ENCODE measurements at regions not wholly inside any gene's neighbourhood (a gene's known extent, or its start where the extent isn't known, plus 50 kb on each side); places are given as distances from the start of the nearest gene placed in this dataset.

DNA sequence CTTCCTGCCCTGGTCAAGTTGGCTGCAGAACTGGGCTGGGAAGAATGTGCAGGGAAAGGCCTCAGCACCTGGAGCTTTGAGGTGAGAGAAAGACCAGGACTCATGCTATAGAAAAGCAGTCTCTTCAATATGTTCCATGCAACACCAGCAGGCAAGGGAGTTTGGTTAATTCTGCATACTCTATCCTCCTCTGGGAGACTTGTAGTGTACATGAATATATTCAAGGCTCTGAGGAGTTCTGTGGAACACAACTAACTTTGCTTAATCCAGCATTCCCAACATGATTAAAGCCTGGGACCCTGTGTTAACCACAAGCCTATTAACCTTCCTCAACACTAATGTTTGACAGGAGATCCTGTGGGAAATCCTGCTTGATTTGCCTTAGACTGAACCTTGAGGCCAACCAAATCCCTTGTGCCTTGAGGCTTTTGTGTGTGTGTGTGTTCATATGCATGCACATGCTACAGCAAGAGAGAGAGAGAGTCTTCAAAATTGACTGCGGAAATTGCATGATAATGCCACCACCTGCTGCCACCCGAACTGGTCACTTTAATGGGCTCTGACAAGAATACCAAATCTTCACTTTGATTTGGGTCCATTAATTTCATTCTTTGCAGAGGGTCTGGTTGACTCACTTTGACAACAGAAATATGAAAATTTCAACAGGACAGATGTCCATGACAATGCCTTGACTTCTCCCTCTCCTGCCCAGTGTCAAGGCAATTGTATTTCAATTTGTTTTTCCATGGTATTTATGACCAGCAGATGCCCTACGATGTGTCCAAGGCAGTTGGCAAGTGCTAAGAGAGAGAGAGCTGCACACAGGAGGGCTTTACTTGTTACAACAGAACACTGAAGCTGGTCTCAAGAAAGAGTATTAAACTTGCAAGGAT is 238.2 kb upstream of the ZBED5 start:
- Histone ChIP-seq H3K36me3 (ENCODE audit: control insufficient read depth in 4 of 4, insufficient read depth in 4 of 4, low read length in 3 of 4) (no peaks in the 10 kb centered on the region), H3K27me3 (replicated peaks in 2 of 5; ENCODE audit: control insufficient read depth in 4 of 5, insufficient read depth in 5 of 5, low read length in 4 of 5) (peaks cover 0 to 6% (median 0%) of the 10 kb centered on the region in 5 experiments), H3K4me1 (ENCODE audit: control extremely low read depth in 1 of 4, control insufficient read depth in 4 of 4, insufficient read depth in 4 of 4, low read length in 3 of 4) (no peaks in the 10 kb centered on the region), H3K9me3 (ENCODE audit: control extremely low read depth in 1 of 5, control insufficient read depth in 4 of 5, insufficient read depth in 2 of 5, low read depth in 1 of 5, low read length in 4 of 5) (peaks cover 0 to 9% (median 7%) of the 10 kb centered on the region in 5 experiments), H3K27ac (ENCODE audit: insufficient read depth in 1 of 2, low read depth in 1 of 2, low read length in 2 of 2, poor library complexity in 1 of 2, severe bottlenecking in 2 of 2) (no peak overlapping the region), H3K4me3 (ENCODE audit: control insufficient read depth in 1 of 7, extremely low read depth in 1 of 7, insufficient read depth in 4 of 7, low read depth in 2 of 7, low read length in 6 of 7) (no peak overlapping the region)
- no peak for DNase-seq
- CTCF ChIA-PET = no interaction called here
- POLR2A ChIA-PET = no interaction called here
- 90% methylated on average over 2 of the region's 3 CpGs for WGBS (ENCODE audit: insufficient coverage)

- H3K36me3 ChIP-seq (ENCODE audit: control insufficient read depth in 4 of 4, insufficient read depth in 4 of 4, low read length in 3 of 4) = no peaks in the 10 kb centered on the region
- WGBS (ENCODE audit: insufficient coverage) = no CpG with 5 or more reads among the region's 1 CpG
- H3K27ac ChIP-seq (ENCODE audit: insufficient read depth in 1 of 2, low read depth in 1 of 2, low read length in 2 of 2, poor library complexity in 1 of 2, severe bottlenecking in 2 of 2) = no peak overlapping the region
- no peak for DNase-seq
- H3K9me3 ChIP-seq (ENCODE audit: control extremely low read depth in 1 of 5, control insufficient read depth in 4 of 5, insufficient read depth in 2 of 5, low read depth in 1 of 5, low read length in 4 of 5) = peaks cover 0 to 17% (median 7%) of the 10 kb centered on the region in 5 experiments
- H3K4me1 ChIP-seq (ENCODE audit: control extremely low read depth in 1 of 4, control insufficient read depth in 4 of 4, insufficient read depth in 4 of 4, low read length in 3 of 4) = no peaks in the 10 kb centered on the region
- no peak overlapping the region for H3K4me3 ChIP-seq (ENCODE audit: control insufficient read depth in 1 of 7, extremely low read depth in 1 of 7, insufficient read depth in 4 of 7, low read depth in 2 of 7, low read length in 6 of 7)
- peaks cover 0 to 3% (median 0%) of the 10 kb centered on the region in 5 experiments for H3K27me3 ChIP-seq (replicated peaks in 2 of 5; ENCODE audit: control insufficient read depth in 4 of 5, insufficient read depth in 5 of 5, low read length in 4 of 5)
- ChIA-PET POLR2A (no interaction called here), CTCF (no interaction called here)
Observed at GRCh38 chr11:11090495-11090894, 232.6 kb upstream of the ZBED5 start.

- WGBS (ENCODE audit: insufficient coverage) = 100% methylated on average over 4 of the region's 4 CpGs
- DNase-seq = no peak
- Histone ChIP-seq H3K27me3 (replicated peaks in 2 of 5; ENCODE audit: control insufficient read depth in 4 of 5, insufficient read depth in 5 of 5, low read length in 4 of 5) (peaks cover 0 to 3% (median 0%) of the 10 kb centered on the region in 5 experiments), H3K4me1 (ENCODE audit: control extremely low read depth in 1 of 4, control insufficient read depth in 4 of 4, insufficient read depth in 4 of 4, low read length in 3 of 4) (no peaks in the 10 kb centered on the region), H3K9me3 (ENCODE audit: control extremely low read depth in 1 of 5, control insufficient read depth in 4 of 5, insufficient read depth in 2 of 5, low read depth in 1 of 5, low read length in 4 of 5) (peaks cover 0 to 17% (median 7%) of the 10 kb centered on the region in 5 experiments), H3K27ac (ENCODE audit: insufficient read depth in 1 of 2, low read depth in 1 of 2, low read length in 2 of 2, poor library complexity in 1 of 2, severe bottlenecking in 2 of 2) (no peak overlapping the region), H3K4me3 (ENCODE audit: control insufficient read depth in 1 of 7, extremely low read depth in 1 of 7, insufficient read depth in 4 of 7, low read depth in 2 of 7, low read length in 6 of 7) (no peak overlapping the region), H3K36me3 (ENCODE audit: control insufficient read depth in 4 of 4, insufficient read depth in 4 of 4, low read length in 3 of 4) (no peaks in the 10 kb centered on the region)
- ChIA-PET POLR2A (no interaction called here), CTCF (no interaction called here)
Observed at GRCh38 chr11:11089805-11090204, 232.0 kb upstream of the ZBED5 start.

DNA sequence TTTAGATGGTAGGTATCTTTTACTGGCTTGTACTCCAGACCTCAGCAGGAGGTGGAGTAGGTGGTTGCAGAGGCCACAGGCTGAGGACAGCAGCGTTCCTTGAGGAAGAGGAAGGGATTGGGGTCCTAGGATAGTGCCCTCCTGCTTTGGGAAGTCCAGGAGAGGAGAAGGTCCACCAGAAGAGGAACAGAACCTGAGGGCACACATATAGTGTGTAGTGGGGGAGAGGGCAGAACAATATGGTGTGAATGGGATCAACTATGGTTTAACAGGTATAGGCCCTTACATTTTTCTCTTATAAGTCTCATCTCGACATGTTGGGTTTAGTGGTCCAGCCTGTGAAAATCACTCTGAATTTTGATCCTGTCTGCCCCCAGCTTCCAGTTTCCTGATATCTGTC is 229.1 kb upstream of the ZBED5 start:
- 100% methylated on average over 2 of the region's 2 CpGs for WGBS (ENCODE audit: insufficient coverage)
- H3K4me1 ChIP-seq (ENCODE audit: control extremely low read depth in 1 of 4, control insufficient read depth in 4 of 4, insufficient read depth in 4 of 4, low read length in 3 of 4) = no peaks in the 10 kb centered on the region
- peaks cover 0 to 9% (median 4%) of the 10 kb centered on the region in 5 experiments for H3K27me3 ChIP-seq (replicated peaks in 2 of 5; ENCODE audit: control insufficient read depth in 4 of 5, insufficient read depth in 5 of 5, low read length in 4 of 5)
- ChIA-PET CTCF (interaction anchor here (0.9 to 1.7 kb wide), 3 partner anchors 9 to 71 kb away, joined by 3 to 4 read pairs (median 3); no protein-coding TSS in a partner anchor), POLR2A (no interaction called here)
- DNase-seq = no peak
- no peak overlapping the region for H3K4me3 ChIP-seq (ENCODE audit: control insufficient read depth in 1 of 7, extremely low read depth in 1 of 7, insufficient read depth in 4 of 7, low read depth in 2 of 7, low read length in 6 of 7)
- H3K36me3 ChIP-seq (ENCODE audit: control insufficient read depth in 4 of 4, insufficient read depth in 4 of 4, low read length in 3 of 4) = no peaks in the 10 kb centered on the region
- H3K9me3 ChIP-seq (ENCODE audit: control extremely low read depth in 1 of 5, control insufficient read depth in 4 of 5, insufficient read depth in 2 of 5, low read depth in 1 of 5, low read length in 4 of 5) = peaks cover 0 to 16% (median 7%) of the 10 kb centered on the region in 5 experiments
- no peak overlapping the region for H3K27ac ChIP-seq (ENCODE audit: insufficient read depth in 1 of 2, low read depth in 1 of 2, low read length in 2 of 2, poor library complexity in 1 of 2, severe bottlenecking in 2 of 2)

DNA sequence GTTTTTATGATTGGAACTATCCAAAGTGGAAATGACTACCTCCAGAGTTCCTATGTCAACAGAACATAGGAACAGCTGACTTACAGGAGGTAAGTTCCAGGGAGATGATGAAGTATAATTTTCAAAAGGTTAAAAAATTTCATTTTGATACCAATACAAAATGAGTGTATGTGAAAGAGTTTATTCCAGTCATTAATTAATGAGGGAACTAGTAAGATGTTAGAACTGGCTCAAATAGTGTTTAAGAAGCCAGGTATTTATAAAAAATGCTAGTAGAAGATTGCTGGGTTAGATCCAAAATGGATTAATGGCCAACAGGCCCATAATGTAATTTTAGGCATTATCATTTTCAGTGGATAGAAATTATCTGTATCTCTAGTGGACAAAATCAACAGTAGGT is 227.7 kb upstream of the ZBED5 start:
- CTCF ChIA-PET = interaction anchor here (1.4 kb wide), 1 partner anchor 50 kb away, joined by 3 read pairs; no protein-coding TSS in a partner anchor
- POLR2A ChIA-PET = no interaction called here
- Histone ChIP-seq H3K4me3 (ENCODE audit: control insufficient read depth in 1 of 7, extremely low read depth in 1 of 7, insufficient read depth in 4 of 7, low read depth in 2 of 7, low read length in 6 of 7) (no peak overlapping the region), H3K4me1 (ENCODE audit: control extremely low read depth in 1 of 4, control insufficient read depth in 4 of 4, insufficient read depth in 4 of 4, low read length in 3 of 4) (no peaks in the 10 kb centered on the region), H3K27me3 (replicated peaks in 2 of 5; ENCODE audit: control insufficient read depth in 4 of 5, insufficient read depth in 5 of 5, low read length in 4 of 5) (peaks cover 0 to 15% (median 8%) of the 10 kb centered on the region in 5 experiments), H3K9me3 (ENCODE audit: control extremely low read depth in 1 of 5, control insufficient read depth in 4 of 5, insufficient read depth in 2 of 5, low read depth in 1 of 5, low read length in 4 of 5) (peaks cover 0 to 5% (median 2%) of the 10 kb centered on the region in 5 experiments), H3K27ac (ENCODE audit: insufficient read depth in 1 of 2, low read depth in 1 of 2, low read length in 2 of 2, poor library complexity in 1 of 2, severe bottlenecking in 2 of 2) (no peak overlapping the region), H3K36me3 (ENCODE audit: control insufficient read depth in 4 of 4, insufficient read depth in 4 of 4, low read length in 3 of 4) (no peaks in the 10 kb centered on the region)
- DNase-seq = no peak

DNA sequence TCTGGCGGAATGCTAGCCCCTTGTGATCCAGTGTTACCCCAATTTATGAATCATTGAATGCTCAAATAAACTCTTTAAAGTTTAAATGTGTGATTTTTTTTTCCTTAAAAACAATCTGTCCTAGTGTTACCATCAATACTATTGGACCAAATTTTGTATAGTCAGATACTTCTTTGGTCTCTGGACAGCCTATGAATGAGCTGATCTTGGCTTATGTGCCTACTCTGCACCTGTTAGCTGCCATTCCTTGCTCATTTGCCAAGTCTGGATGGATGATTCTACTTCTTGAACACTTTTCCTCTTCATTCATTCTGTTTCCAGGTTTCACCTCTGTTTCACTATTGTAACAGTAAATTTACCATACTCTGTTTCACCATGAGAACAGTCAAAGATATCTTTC is 226.5 kb upstream of the ZBED5 start:
- H3K27me3 ChIP-seq (replicated peaks in 2 of 5; ENCODE audit: control insufficient read depth in 4 of 5, insufficient read depth in 5 of 5, low read length in 4 of 5) = peaks cover 0 to 16% (median 12%) of the 10 kb centered on the region in 5 experiments
- H3K36me3 ChIP-seq (ENCODE audit: control insufficient read depth in 4 of 4, insufficient read depth in 4 of 4, low read length in 3 of 4) = no peaks in the 10 kb centered on the region
- H3K4me3 ChIP-seq (ENCODE audit: control insufficient read depth in 1 of 7, extremely low read depth in 1 of 7, insufficient read depth in 4 of 7, low read depth in 2 of 7, low read length in 6 of 7) = no peak overlapping the region
- ChIA-PET CTCF (interaction anchor here (1.0 to 1.4 kb wide), 2 partner anchors 19 to 48 kb away, joined by 3 read pairs; no protein-coding TSS in a partner anchor), POLR2A (no interaction called here)
- no peaks in the 10 kb centered on the region for H3K4me1 ChIP-seq (ENCODE audit: control extremely low read depth in 1 of 4, control insufficient read depth in 4 of 4, insufficient read depth in 4 of 4, low read length in 3 of 4)
- peaks cover 0 to 2% (median 0%) of the 10 kb centered on the region in 5 experiments for H3K9me3 ChIP-seq (ENCODE audit: control extremely low read depth in 1 of 5, control insufficient read depth in 4 of 5, insufficient read depth in 2 of 5, low read depth in 1 of 5, low read length in 4 of 5)
- no peak for DNase-seq
- WGBS (ENCODE audit: insufficient coverage) = no CpG with 5 or more reads among the region's 1 CpG
- H3K27ac ChIP-seq (ENCODE audit: insufficient read depth in 1 of 2, low read depth in 1 of 2, low read length in 2 of 2, poor library complexity in 1 of 2, severe bottlenecking in 2 of 2) = no peak overlapping the region

DNA sequence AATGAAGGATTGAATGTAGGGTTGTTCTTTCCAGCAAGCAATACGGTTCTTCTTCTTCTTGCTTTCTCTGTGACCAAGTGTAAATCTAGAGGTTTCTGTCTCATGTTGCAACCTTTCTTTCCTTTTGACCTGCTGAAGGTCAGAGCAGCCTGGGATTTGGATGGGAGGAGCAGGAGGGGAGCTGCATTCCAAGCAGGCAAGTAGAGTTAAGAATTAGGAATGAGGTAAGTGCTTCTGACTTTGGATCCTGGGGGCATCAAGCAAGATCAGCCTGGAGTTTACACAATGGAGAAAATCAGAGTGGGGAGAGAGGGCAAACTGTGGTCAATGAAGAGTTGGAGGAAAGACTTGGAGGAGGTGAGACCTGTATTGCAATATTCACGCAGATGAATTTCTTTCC is 225.6 kb upstream of the ZBED5 start:
- POLR2A ChIA-PET = no interaction called here
- H3K9me3 ChIP-seq (ENCODE audit: control extremely low read depth in 1 of 5, control insufficient read depth in 4 of 5, insufficient read depth in 2 of 5, low read depth in 1 of 5, low read length in 4 of 5) = peaks cover 0 to 2% (median 0%) of the 10 kb centered on the region in 5 experiments
- no peaks in the 10 kb centered on the region for H3K4me1 ChIP-seq (ENCODE audit: control extremely low read depth in 1 of 4, control insufficient read depth in 4 of 4, insufficient read depth in 4 of 4, low read length in 3 of 4)
- H3K36me3 ChIP-seq (ENCODE audit: control insufficient read depth in 4 of 4, insufficient read depth in 4 of 4, low read length in 3 of 4) = no peaks in the 10 kb centered on the region
- H3K27ac ChIP-seq (ENCODE audit: insufficient read depth in 1 of 2, low read depth in 1 of 2, low read length in 2 of 2, poor library complexity in 1 of 2, severe bottlenecking in 2 of 2) = no peak overlapping the region
- DNase-seq = no peak
- CTCF ChIA-PET = interaction anchor here (1.0 kb wide), 1 partner anchor 19 kb away, joined by 3 read pairs; no protein-coding TSS in a partner anchor
- H3K4me3 ChIP-seq (ENCODE audit: control insufficient read depth in 1 of 7, extremely low read depth in 1 of 7, insufficient read depth in 4 of 7, low read depth in 2 of 7, low read length in 6 of 7) = no peak overlapping the region
- WGBS (ENCODE audit: insufficient coverage) = 100% methylated on average over 1 of the region's 2 CpGs
- peaks cover 0 to 25% (median 12%) of the 10 kb centered on the region in 5 experiments for H3K27me3 ChIP-seq (replicated peaks in 2 of 5; ENCODE audit: control insufficient read depth in 4 of 5, insufficient read depth in 5 of 5, low read length in 4 of 5)

All from common myeloid progenitor, CD34-positive (primary cell).